ENCODE measurements at regions not wholly inside any gene's neighbourhood (a gene's known extent, or its start where the extent isn't known, plus 50 kb on each side); places are given as distances from the start of the nearest gene placed in this dataset.

DNA sequence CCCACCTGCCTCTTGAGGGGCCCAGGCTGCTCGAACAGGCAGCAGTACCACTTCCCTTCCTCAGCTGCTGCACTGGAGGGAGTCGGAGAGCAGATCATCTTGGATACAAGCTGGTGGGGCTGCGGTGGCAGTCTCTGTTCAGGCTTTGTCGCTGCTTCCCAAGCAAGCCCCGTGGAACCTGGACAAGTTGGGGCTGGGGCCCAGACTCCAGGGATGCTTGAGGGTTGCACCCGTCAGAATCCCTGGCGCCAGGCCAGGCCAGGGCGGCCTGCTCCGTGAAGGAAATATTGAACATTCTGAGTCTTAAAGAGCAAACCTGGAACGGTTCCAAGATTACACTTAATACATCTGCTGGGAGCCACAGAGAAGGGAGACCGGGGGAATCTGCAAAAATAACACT lies 310.1 kb upstream of the SORL1-AS1 start:
- H3K9me3 ChIP-seq: no peaks in the 10 kb centered on the region
- H3K9me2 ChIP-seq: no peaks in the 10 kb centered on the region
- H3K9ac ChIP-seq: no peak overlapping the region
- peak; percentile 54 for DNase-seq
- peak overlapping the region in 1 of 2 experiments; percentile 58; a peak in 2 of 4 replicates for H3K27ac ChIP-seq (ENCODE audit: low read depth in 2 of 2, low read length in 1 of 2)
- no peaks in the 10 kb centered on the region for H4K20me1 ChIP-seq (ENCODE audit: insufficient read depth)
- peak overlapping the region; percentile 57; the same call in 1 of the 2 replicates for H3K4me2 ChIP-seq
- H3F3A ChIP-seq (replicated peaks; ENCODE audit: insufficient read depth): no peaks in the 10 kb centered on the region
- H3K27me3 ChIP-seq (ENCODE audit: insufficient read depth): no peaks in the 10 kb centered on the region
- no peaks in the 10 kb centered on the region for H3K79me2 ChIP-seq (ENCODE audit: insufficient read depth)
- H2AFZ ChIP-seq (ENCODE audit: low read depth): peak overlapping the region; percentile 9; the same call in 1 of the 2 replicates
- 11% methylated on average over 2 of the region's 11 CpGs for WGBS (ENCODE audit: low lambda C conversion rate)
- CTCF ChIA-PET: interaction anchor here (1.3 to 1.6 kb wide), 2 partner anchors 107 to 743 kb away, joined by 4 to 5 read pairs; no protein-coding TSS in a partner anchor
- peak overlapping the region in 1 of 2 experiments; percentile 10; a peak in 1 of 4 replicates for H3K4me3 ChIP-seq (ENCODE audit: low read depth in 2 of 2, low read length in 1 of 2)
- H3K4me1 ChIP-seq (ENCODE audit: control insufficient read depth in 1 of 2, insufficient read depth in 2 of 2, low read depth in 1 of 2, low read length in 1 of 2): peaks cover 9 to 20% of the 10 kb centered on the region in 2 experiments; a peak in 2 of 4 replicates
- H3K36me3 ChIP-seq (replicated peaks in 1 of 2; ENCODE audit: control insufficient read depth in 1 of 2, insufficient read depth in 2 of 2, low read length in 1 of 2): no peaks in the 10 kb centered on the region
- POLR2A ChIA-PET: no interaction called here
- TF ChIP-seq SIN3A (IDR thresholded peaks at IDR 0.05; ENCODE audit: borderline replicate concordance, low read depth, low read length) (no peak), SMC3 (IDR thresholded peaks at IDR 0.05; ENCODE audit: low read depth, low read length) (peak; percentile 10; the same call in 1 of the 2 replicates), EZH2phosphoT487 (IDR thresholded peaks at IDR 0.05; ENCODE audit: borderline replicate concordance, low read depth) (no peak), EP300 (IDR thresholded peaks at IDR 0.05; ENCODE audit: borderline replicate concordance in 1 of 2, low read depth in 1 of 2, low read length in 1 of 2) (peak in 1 of 2 experiments; percentile 47; a peak in 1 of 4 replicates), NRF1 (IDR thresholded peaks at IDR 0.05; ENCODE audit: low read depth, low read length) (no peak), TEAD4 (IDR thresholded peaks at IDR 0.05; ENCODE audit: borderline replicate concordance, insufficient read depth) (no peak), ELF1 (IDR thresholded peaks at IDR 0.05) (no peak), CHD2 (IDR thresholded peaks at IDR 0.05; ENCODE audit: low read length, partially characterized antibody) (no peak), FOXM1 (IDR thresholded peaks at IDR 0.05; ENCODE audit: low read depth) (no peak), GABPA (IDR thresholded peaks at IDR 0.05; ENCODE audit: low read depth) (no peak), CTCF (IDR thresholded peaks at IDR 0.05) (no peak), TCF12 (IDR thresholded peaks at IDR 0.05) (peak; percentile 64), FOSL2 (IDR thresholded peaks at IDR 0.05; ENCODE audit: borderline replicate concordance, low read depth) (no peak), RAD21 (IDR thresholded peaks at IDR 0.05; ENCODE audit: low read length) (no peak), TAF1 (IDR thresholded peaks at IDR 0.05; ENCODE audit: borderline replicate concordance, low read depth, low read length) (no peak), FOXJ3 (CRISPR knock-in tag; IDR thresholded peaks at IDR 0.05) (no peak), POLR2AphosphoS5 (IDR thresholded peaks at IDR 0.05; ENCODE audit: low read depth, low read length) (no peak), NFIC (IDR thresholded peaks at IDR 0.05; ENCODE audit: borderline replicate concordance) (peak; percentile 93), RXRA (IDR thresholded peaks at IDR 0.05; ENCODE audit: borderline replicate concordance, low read depth) (no peak), JUND (IDR thresholded peaks at IDR 0.05) (no peak)
- TF ChIP-seq, protein P1, sequence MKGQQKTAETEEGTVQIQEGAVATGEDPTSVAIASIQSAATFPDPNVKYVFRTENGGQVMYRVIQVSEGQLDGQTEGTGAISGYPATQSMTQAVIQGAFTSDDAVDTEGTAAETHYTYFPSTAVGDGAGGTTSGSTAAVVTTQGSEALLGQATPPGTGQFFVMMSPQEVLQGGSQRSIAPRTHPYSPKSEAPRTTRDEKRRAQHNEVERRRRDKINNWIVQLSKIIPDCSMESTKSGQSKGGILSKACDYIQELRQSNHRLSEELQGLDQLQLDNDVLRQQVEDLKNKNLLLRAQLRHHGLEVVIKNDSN (IDR thresholded peaks at IDR 0.05; ENCODE audit: borderline replicate concordance, low read depth): no peak
- TF ChIP-seq, protein P2, sequence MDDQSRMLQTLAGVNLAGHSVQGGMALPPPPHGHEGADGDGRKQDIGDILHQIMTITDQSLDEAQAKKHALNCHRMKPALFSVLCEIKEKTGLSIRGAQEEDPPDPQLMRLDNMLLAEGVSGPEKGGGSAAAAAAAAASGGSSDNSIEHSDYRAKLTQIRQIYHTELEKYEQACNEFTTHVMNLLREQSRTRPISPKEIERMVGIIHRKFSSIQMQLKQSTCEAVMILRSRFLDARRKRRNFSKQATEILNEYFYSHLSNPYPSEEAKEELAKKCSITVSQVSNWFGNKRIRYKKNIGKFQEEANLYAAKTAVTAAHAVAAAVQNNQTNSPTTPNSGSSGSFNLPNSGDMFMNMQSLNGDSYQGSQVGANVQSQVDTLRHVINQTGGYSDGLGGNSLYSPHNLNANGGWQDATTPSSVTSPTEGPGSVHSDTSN (IDR thresholded peaks at IDR 0.05): peak; percentile 28; the same call in 1 of the 2 replicates
- TF ChIP-seq, protein P3, sequence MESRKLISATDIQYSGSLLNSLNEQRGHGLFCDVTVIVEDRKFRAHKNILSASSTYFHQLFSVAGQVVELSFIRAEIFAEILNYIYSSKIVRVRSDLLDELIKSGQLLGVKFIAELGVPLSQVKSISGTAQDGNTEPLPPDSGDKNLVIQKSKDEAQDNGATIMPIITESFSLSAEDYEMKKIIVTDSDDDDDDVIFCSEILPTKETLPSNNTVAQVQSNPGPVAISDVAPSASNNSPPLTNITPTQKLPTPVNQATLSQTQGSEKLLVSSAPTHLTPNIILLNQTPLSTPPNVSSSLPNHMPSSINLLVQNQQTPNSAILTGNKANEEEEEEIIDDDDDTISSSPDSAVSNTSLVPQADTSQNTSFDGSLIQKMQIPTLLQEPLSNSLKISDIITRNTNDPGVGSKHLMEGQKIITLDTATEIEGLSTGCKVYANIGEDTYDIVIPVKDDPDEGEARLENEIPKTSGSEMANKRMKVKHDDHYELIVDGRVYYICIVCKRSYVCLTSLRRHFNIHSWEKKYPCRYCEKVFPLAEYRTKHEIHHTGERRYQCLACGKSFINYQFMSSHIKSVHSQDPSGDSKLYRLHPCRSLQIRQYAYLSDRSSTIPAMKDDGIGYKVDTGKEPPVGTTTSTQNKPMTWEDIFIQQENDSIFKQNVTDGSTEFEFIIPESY (IDR thresholded peaks at IDR 0.05; ENCODE audit: borderline replicate concordance, low read depth): no peak
- TF ChIP-seq, protein P4, sequence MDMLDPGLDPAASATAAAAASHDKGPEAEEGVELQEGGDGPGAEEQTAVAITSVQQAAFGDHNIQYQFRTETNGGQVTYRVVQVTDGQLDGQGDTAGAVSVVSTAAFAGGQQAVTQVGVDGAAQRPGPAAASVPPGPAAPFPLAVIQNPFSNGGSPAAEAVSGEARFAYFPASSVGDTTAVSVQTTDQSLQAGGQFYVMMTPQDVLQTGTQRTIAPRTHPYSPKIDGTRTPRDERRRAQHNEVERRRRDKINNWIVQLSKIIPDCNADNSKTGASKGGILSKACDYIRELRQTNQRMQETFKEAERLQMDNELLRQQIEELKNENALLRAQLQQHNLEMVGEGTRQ (IDR thresholded peaks at IDR 0.05; ENCODE audit: borderline replicate concordance, low read depth, low read length): no peak
- TF ChIP-seq, protein P5, sequence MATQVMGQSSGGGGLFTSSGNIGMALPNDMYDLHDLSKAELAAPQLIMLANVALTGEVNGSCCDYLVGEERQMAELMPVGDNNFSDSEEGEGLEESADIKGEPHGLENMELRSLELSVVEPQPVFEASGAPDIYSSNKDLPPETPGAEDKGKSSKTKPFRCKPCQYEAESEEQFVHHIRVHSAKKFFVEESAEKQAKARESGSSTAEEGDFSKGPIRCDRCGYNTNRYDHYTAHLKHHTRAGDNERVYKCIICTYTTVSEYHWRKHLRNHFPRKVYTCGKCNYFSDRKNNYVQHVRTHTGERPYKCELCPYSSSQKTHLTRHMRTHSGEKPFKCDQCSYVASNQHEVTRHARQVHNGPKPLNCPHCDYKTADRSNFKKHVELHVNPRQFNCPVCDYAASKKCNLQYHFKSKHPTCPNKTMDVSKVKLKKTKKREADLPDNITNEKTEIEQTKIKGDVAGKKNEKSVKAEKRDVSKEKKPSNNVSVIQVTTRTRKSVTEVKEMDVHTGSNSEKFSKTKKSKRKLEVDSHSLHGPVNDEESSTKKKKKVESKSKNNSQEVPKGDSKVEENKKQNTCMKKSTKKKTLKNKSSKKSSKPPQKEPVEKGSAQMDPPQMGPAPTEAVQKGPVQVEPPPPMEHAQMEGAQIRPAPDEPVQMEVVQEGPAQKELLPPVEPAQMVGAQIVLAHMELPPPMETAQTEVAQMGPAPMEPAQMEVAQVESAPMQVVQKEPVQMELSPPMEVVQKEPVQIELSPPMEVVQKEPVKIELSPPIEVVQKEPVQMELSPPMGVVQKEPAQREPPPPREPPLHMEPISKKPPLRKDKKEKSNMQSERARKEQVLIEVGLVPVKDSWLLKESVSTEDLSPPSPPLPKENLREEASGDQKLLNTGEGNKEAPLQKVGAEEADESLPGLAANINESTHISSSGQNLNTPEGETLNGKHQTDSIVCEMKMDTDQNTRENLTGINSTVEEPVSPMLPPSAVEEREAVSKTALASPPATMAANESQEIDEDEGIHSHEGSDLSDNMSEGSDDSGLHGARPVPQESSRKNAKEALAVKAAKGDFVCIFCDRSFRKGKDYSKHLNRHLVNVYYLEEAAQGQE (IDR thresholded peaks at IDR 0.05; ENCODE audit: low read depth, low read length): no peak
